Panc1 (cell line): ENCODE measurements at regions not wholly inside any gene's neighbourhood (a gene's known extent, or its start where the extent isn't known, plus 50 kb on each side); places are given as distances from the start of the nearest gene placed in this dataset.

Experiments
- CTCF ChIP-seq: fragments of 450-650 bp; IDR thresholded peaks from 2 replicates; pipeline ENCODE4 v1.5.1; 2017; ENCODE audit warnings: mild to moderate bottlenecking
- POLR2AphosphoS5 ChIP-seq: IDR thresholded peaks from 2 replicates; pipeline ENCODE4 v1.6.1; 2012; ENCODE audit warnings: mild to moderate bottlenecking, low read depth, low read length, moderate library complexity
- REST ChIP-seq, 2 experiments: IDR thresholded peaks; 2 replicates each; pipeline ENCODE4 v1.6.1; 2011 to 2012; ENCODE audit warnings: low read depth in 2 of 2, control low read depth in 1 of 2, low read length in 1 of 2, mild to moderate bottlenecking in 1 of 2, moderate library complexity in 1 of 2; ENCODE audit not compliant: insufficient read depth in 1 of 2
- SIN3A ChIP-seq: IDR thresholded peaks from 2 replicates; pipeline ENCODE4 v1.6.1; 2012; ENCODE audit warnings: low read depth, mild to moderate bottlenecking, low read length, moderate library complexity, borderline replicate concordance; ENCODE audit not compliant: insufficient read depth
- TCF7L2 ChIP-seq: IDR thresholded peaks from 2 replicates; pipeline ENCODE4 v1.6.1; 2011; ENCODE audit warnings: mild to moderate bottlenecking, low read depth, low read length, inconsistent platforms

- no peak for TF ChIP-seq CTCF
- no peak for TF ChIP-seq POLR2AphosphoS5
- TF ChIP-seq REST (IDR thresholded peaks at IDR 0.05; ENCODE audit: insufficient read depth in 1 of 2, low read depth in 2 of 2, low read length in 1 of 2) = no peak
- TF ChIP-seq TCF7L2 = no peak
- TF ChIP-seq SIN3A = no peak
These were observed 450.8 kb downstream of the ETV1 start for GRCh38 chr7:13538669-13539068.
